ENCODE measurements at regions not wholly inside any gene's neighbourhood (a gene's known extent, or its start where the extent isn't known, plus 50 kb on each side); places are given as distances from the start of the nearest gene placed in this dataset.

- TF ChIP-seq CTCF (IDR thresholded peaks at IDR 0.05) (no peak), POLR2A (IDR thresholded peaks at IDR 0.05) (no peak), POLR2AphosphoS5 (IDR thresholded peaks at IDR 0.05) (no peak)
Observed at GRCh38 chr20:24361541-24361940, 107.9 kb upstream of the SYNDIG1 start.

Measured in sigmoid colon (tissue), 4 donors.